ENCODE measurements at regions not wholly inside any gene's neighbourhood (a gene's known extent, or its start where the extent isn't known, plus 50 kb on each side); places are given as distances from the start of the nearest gene placed in this dataset.

DNA sequence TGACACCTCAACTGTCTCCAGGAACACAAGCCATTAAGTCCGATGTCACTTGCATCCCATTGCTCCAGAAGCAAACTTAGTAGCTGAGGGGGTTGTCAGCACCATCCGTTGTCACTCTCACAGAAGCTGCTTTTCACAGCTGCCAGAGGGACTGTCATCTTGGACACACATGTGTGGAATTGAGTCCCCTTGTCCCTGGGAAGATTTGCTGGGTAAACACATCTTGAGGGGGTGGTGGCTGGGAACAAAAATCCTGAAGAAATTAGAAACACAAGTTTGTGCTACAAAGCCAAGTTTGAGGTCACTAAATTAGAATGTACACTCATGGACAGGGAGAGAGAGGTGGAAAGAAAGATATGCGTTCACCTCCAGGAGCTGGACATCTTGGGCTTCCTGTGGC lies 55.2 kb upstream of the ADRA1B start:
- DNase-seq (ENCODE audit: low read depth) = no peak

DNA sequence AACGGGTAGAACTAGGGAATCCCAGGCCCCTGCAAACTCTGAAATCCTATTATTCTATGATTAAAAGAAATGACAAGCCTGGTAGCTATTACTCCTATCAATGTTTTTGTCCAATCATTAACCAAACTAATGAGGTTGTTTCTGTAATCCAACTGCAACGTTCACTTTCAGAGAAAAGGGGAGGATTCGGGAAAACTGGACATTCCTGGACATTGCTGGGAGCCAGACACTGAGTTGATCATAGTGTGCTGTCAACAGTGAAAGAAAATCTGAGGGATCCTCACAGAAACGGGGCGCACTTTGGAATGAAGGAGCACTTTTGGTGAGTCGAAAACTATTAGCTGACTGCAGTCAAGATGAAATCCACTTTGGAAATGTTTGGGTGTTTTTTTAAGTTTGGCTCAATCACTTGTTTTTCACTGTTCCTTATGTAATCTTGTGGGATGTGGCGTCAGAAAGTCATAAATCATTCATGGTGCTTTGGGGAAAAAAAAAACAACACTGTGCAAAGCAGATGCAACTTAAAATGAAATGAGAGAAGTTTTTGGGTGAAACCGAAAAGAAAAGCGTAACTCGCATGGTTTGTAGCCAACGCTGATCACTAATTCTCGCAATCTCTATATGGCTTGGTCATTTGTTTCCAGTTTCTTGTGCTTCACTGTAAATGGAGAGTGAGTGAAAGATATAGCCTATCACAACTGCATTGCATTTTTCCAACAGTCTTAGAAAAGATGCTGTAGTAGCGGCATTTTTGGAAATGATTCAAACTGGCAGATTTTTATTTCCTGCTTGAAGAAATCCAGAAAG lies 51.2 kb upstream of the ADRA1B start:
- DNase-seq (ENCODE audit: low read depth) = no peak

DNA sequence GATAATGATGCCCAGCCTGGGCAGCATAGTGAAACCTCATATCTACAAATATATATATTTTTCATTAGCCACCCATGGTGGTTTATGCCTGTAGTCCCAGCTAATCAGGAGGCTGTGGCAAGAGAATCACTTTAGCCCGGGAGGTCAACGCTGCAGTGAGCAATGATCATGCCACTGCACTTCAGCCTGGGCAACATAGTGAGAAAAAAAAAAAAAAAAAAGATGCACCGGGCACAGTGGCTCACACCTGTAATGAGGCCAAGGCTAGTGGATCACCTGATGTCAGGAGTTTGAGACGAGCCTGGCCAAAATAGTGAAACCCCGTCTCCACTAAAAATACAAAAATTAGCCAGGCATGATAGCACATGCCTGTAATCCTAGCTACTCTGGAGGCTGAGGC lies 50.2 kb upstream of the ADRA1B start:
- DNase-seq (ENCODE audit: low read depth) = no peak

Data from activated T-cell treated with anti-CD3 and anti-CD28 coated beads for 24 hours (primary cell).